HEK293 (cell line): ENCODE measurements at regions not wholly inside any gene's neighbourhood (a gene's known extent, or its start where the extent isn't known, plus 50 kb on each side); places are given as distances from the start of the nearest gene placed in this dataset.

Experiments used
- HIC1 ChIP-seq: fragments of 450-650 bp; formaldehyde crosslinking; IDR thresholded peaks from 2 replicates; pipeline ENCODE4 v1.5.1; 2016; ENCODE audit warnings: missing biosample characterization, missing genetic modification characterization
- HOXD13 ChIP-seq: sonication (generic); formaldehyde crosslinking; IDR thresholded peaks from 2 replicates; pipeline ENCODE4 v1.8.0; 2022; ENCODE audit warnings: missing genetic modification reagents, borderline replicate concordance
- KLF1 ChIP-seq: fragments of 450-650 bp; formaldehyde crosslinking; IDR thresholded peaks from 2 replicates; pipeline ENCODE4 v1.5.1; 2016; ENCODE audit warnings: missing biosample characterization, missing genetic modification characterization
- KLF16 ChIP-seq: fragments of 450-650 bp; formaldehyde crosslinking; IDR thresholded peaks from 2 replicates; pipeline ENCODE4 v1.5.1; 2017; ENCODE audit warnings: missing biosample characterization, missing genetic modification characterization
- KLF17 ChIP-seq: fragments of 450-650 bp; formaldehyde crosslinking; IDR thresholded peaks from 2 replicates; pipeline ENCODE4 v1.5.1; 2016; ENCODE audit warnings: missing biosample characterization, missing genetic modification characterization
- PATZ1 ChIP-seq: fragments of 450-650 bp; formaldehyde crosslinking; IDR thresholded peaks from 2 replicates; pipeline ENCODE4 v1.5.1; 2016; ENCODE audit warnings: missing biosample characterization, missing genetic modification characterization
- SALL2 ChIP-seq: fragments of 450-650 bp; formaldehyde crosslinking; IDR thresholded peaks from 2 replicates; pipeline ENCODE4 v1.5.0; 2017; ENCODE audit warnings: missing biosample characterization, mild to moderate bottlenecking, missing genetic modification characterization, borderline replicate concordance
- ZBTB11 ChIP-seq: fragments of 450-650 bp; formaldehyde crosslinking; conservative IDR thresholded peaks from 2 replicates; pipeline ENCODE4 v1.5.1; 2016; ENCODE audit warnings: low read depth, missing biosample characterization, missing genetic modification characterization
- ZBTB17 ChIP-seq: fragments of 450-650 bp; formaldehyde crosslinking; IDR thresholded peaks from 2 replicates; pipeline ENCODE4 v1.5.1; 2016; ENCODE audit warnings: missing biosample characterization, missing genetic modification characterization
- ZBTB7A ChIP-seq: fragments of 450-650 bp; formaldehyde crosslinking; IDR thresholded peaks from 2 replicates; pipeline ENCODE4 v1.5.1; 2016; ENCODE audit warnings: low read depth, missing biosample characterization, missing genetic modification characterization
- ZBTB8A ChIP-seq: fragments of 450-650 bp; formaldehyde crosslinking; IDR thresholded peaks from 2 replicates; pipeline ENCODE4 v1.5.1; 2016; ENCODE audit warnings: missing biosample characterization, missing genetic modification characterization
- ZFP37 ChIP-seq: fragments of 450-650 bp; formaldehyde crosslinking; IDR thresholded peaks from 2 replicates; pipeline ENCODE4 v1.5.1; 2016; ENCODE audit warnings: missing biosample characterization, missing genetic modification characterization
- ZNF114 ChIP-seq: fragments of 450-650 bp; formaldehyde crosslinking; IDR thresholded peaks from 2 replicates; pipeline ENCODE4 v1.5.0; 2017; ENCODE audit warnings: missing biosample characterization, missing genetic modification characterization
- ZNF280D ChIP-seq: fragments of 450-650 bp; formaldehyde crosslinking; IDR thresholded peaks from 2 replicates; pipeline ENCODE4 v1.5.1; 2016; ENCODE audit warnings: missing biosample characterization, missing genetic modification characterization
- ZNF341 ChIP-seq: fragments of 450-650 bp; formaldehyde crosslinking; IDR thresholded peaks from 2 replicates; pipeline ENCODE4; 2016; ENCODE audit warnings: low read depth, missing biosample characterization, missing genetic modification characterization
- ZNF37A ChIP-seq: fragments of 450-650 bp; IDR thresholded peaks from 2 replicates; pipeline ENCODE4 v1.5.1; 2018; ENCODE audit warnings: missing biosample characterization, missing genetic modification characterization
- ZNF416 ChIP-seq: fragments of 450-650 bp; formaldehyde crosslinking; IDR thresholded peaks from 2 replicates; pipeline ENCODE4 v1.5.1; 2016; ENCODE audit warnings: missing biosample characterization, missing genetic modification characterization
- ZNF488 ChIP-seq: fragments of 450-650 bp; formaldehyde crosslinking; IDR thresholded peaks from 2 replicates; pipeline ENCODE4 v1.5.1; 2016; ENCODE audit warnings: missing biosample characterization, missing genetic modification characterization
- ZNF548 ChIP-seq: fragments of 450-650 bp; formaldehyde crosslinking; IDR thresholded peaks from 2 replicates; pipeline ENCODE4 v1.5.1; 2016; ENCODE audit warnings: missing biosample characterization, missing genetic modification characterization
- ZNF549 ChIP-seq: fragments of 450-650 bp; IDR thresholded peaks from 2 replicates; pipeline ENCODE4 v1.5.1; 2018; ENCODE audit warnings: missing biosample characterization, missing genetic modification characterization, mild to moderate bottlenecking, inconsistent platforms, moderate library complexity
- ZNF600 ChIP-seq: fragments of 450-650 bp; formaldehyde crosslinking; IDR thresholded peaks from 2 replicates; pipeline ENCODE4 v1.5.1; 2016; ENCODE audit warnings: missing biosample characterization, missing genetic modification characterization
- ZNF623 ChIP-seq: fragments of 450-650 bp; formaldehyde crosslinking; IDR thresholded peaks from 2 replicates; pipeline ENCODE4 v1.5.1; 2016; ENCODE audit warnings: missing biosample characterization, missing genetic modification characterization
- ZNF660 ChIP-seq: fragments of 450-650 bp; IDR thresholded peaks from 2 replicates; pipeline ENCODE4 v1.5.1; 2018; ENCODE audit warnings: missing biosample characterization, mild to moderate bottlenecking, missing genetic modification characterization
- ZSCAN30 ChIP-seq: fragments of 450-650 bp; IDR thresholded peaks from 2 replicates; pipeline ENCODE4 v1.5.1; 2018; ENCODE audit warnings: missing biosample characterization, mild to moderate bottlenecking, missing genetic modification characterization, moderate library complexity

- TF ChIP-seq ZBTB11 (0 out of 2 replicates have a peak, but pooled peaks have one; percentile 27), HIC1 (tag by site-specific recombination) (no peak), ZNF416 (tag by site-specific recombination) (no peak), ZNF548 (tag by site-specific recombination) (no peak), ZBTB8A (peak; percentile 81), KLF17 (tag by site-specific recombination) (no peak), ZNF488 (tag by site-specific recombination) (no peak), ZNF600 (tag by site-specific recombination) (0 out of 2 replicates have a peak, but pooled peaks have one; percentile 36), ZNF549 (tag by site-specific recombination) (no peak), ZNF341 (tag by site-specific recombination) (peak; percentile 51; the same call in 1 of the 2 replicates), ZSCAN30 (peak; percentile 66), SALL2 (no peak), ZNF660 (tag by site-specific recombination) (no peak), KLF16 (tag by site-specific recombination) (peak; percentile 45; the same call in 1 of the 2 replicates), ZBTB17 (tag by site-specific recombination) (0 out of 2 replicates have a peak, but pooled peaks have one; percentile 12), KLF1 (tag by site-specific recombination) (peak; percentile 58; the same call in 1 of the 2 replicates), HOXD13 (CRISPR knock-in tag) (no peak), ZBTB7A (tag by site-specific recombination) (no peak), ZNF280D (tag by site-specific recombination) (no peak), ZNF37A (tag by site-specific recombination) (no peak), ZNF623 (tag by site-specific recombination) (no peak), ZFP37 (tag by site-specific recombination) (no peak), PATZ1 (tag by site-specific recombination) (peak; percentile 32; the same call in 1 of the 2 replicates), ZNF114 (tag by site-specific recombination) (no peak)
Measured at GRCh38 chr3:43994657-43995546, 246.8 kb upstream of the TOPAZ1 start (continued).
